H1 (cell line): ENCODE measurements at regions not wholly inside any gene's neighbourhood (a gene's known extent, or its start where the extent isn't known, plus 50 kb on each side); places are given as distances from the start of the nearest gene placed in this dataset.

Experiments used
- ATF2 ChIP-seq: IDR thresholded peaks from 2 replicates; pipeline ENCODE4 v1.6.1; 2012; ENCODE audit warnings: low read length, inconsistent platforms
- CHD2 ChIP-seq: IDR thresholded peaks from 2 replicates; pipeline ENCODE4 v1.6.1; 2012; ENCODE audit warnings: low read length, improper control_type of control experiment
- EP300 ChIP-seq, 2 experiments: IDR thresholded peaks; 1 replicate in 1 of 2; 2 replicates in 1 of 2; pipeline ENCODE4 v1.6.1; 2011 to 2012; ENCODE audit warnings: low read depth in 2 of 2, low read length in 2 of 2, mild to moderate bottlenecking in 2 of 2, borderline replicate concordance in 1 of 2, inconsistent platforms in 1 of 2, moderate library complexity in 1 of 2
- POLR2A ChIP-seq, 2 experiments: IDR thresholded peaks; 1 replicate in 1 of 2; 2 replicates in 1 of 2; pipeline ENCODE4 v1.6.1; 2011; ENCODE audit warnings: low read depth in 2 of 2, low read length in 2 of 2, mild to moderate bottlenecking in 2 of 2; ENCODE audit errors: control extremely low read depth in 1 of 2
- RXRA ChIP-seq: IDR thresholded peaks from 2 replicates; pipeline ENCODE4 v1.6.1; 2011; ENCODE audit warnings: low read depth, mild to moderate bottlenecking, low read length, moderate library complexity; ENCODE audit not compliant: insufficient read depth
- SIRT6 ChIP-seq: IDR thresholded peaks from one replicate; pipeline ENCODE4 v1.7.1; 2012; ENCODE audit warnings: low read length, inconsistent platforms
- SIX5 ChIP-seq: IDR thresholded peaks from 2 replicates; pipeline ENCODE4 v1.6.1; 2011; ENCODE audit warnings: mild to moderate bottlenecking, low read depth, low read length
- TBP ChIP-seq: IDR thresholded peaks from 2 replicates; pipeline ENCODE4 v1.6.1; 2011; ENCODE audit warnings: low read depth, low read length, improper control_type of control experiment
- TF ChIP-seq, protein P1 (sequence below): IDR thresholded peaks from 2 replicates; pipeline ENCODE4 v1.6.1; 2012; ENCODE audit warnings: inconsistent platforms
- TF ChIP-seq, protein P2 (sequence below), 3 experiments: IDR thresholded peaks; 1 replicate in 2 of 3; 2 replicates in 1 of 3; pipeline versions ENCODE4 v1.5.1 to v1.6.1; 2011; ENCODE audit warnings: low read length in 3 of 3, mild to moderate bottlenecking in 3 of 3, inconsistent platforms in 2 of 3, low read depth in 1 of 3, moderate library complexity in 1 of 3; ENCODE audit not compliant: insufficient read depth in 1 of 3; ENCODE audit errors: control extremely low read depth in 1 of 3

DNA sequence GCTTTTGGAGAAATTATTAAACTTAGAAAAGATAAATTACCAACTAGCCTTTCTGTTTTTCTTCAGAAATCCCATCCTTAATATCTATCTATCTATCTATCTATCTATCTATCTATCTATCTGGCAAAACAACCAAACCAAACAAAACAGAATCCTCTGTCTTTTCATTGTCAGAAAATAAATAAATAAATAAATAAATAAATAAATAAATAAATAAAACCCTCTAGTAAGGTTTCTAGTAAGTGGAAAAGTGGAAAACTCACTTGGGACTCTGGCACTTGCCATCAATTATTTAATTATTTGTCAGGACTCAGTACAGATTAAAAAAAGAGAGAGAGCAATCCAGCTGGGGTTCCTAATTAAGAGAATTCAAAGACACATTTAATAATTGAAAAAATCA is 556.2 kb upstream of the CHORDC1 start:
- TF ChIP-seq CHD2 (no peak), SIX5 (no peak), SIRT6 (no peak), ATF2 (no peak), RXRA (no peak), TBP (no peak), EP300 (IDR thresholded peaks at IDR 0.05; ENCODE audit: borderline replicate concordance in 1 of 2, low read depth in 2 of 2, low read length in 2 of 2) (no peak), POLR2A (IDR thresholded peaks at IDR 0.05; ENCODE audit: control extremely low read depth in 1 of 2, low read depth in 2 of 2, low read length in 2 of 2) (no peak)
- TF ChIP-seq, protein P1, sequence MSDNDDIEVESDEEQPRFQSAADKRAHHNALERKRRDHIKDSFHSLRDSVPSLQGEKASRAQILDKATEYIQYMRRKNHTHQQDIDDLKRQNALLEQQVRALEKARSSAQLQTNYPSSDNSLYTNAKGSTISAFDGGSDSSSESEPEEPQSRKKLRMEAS = no peak
- TF ChIP-seq, protein P2, sequence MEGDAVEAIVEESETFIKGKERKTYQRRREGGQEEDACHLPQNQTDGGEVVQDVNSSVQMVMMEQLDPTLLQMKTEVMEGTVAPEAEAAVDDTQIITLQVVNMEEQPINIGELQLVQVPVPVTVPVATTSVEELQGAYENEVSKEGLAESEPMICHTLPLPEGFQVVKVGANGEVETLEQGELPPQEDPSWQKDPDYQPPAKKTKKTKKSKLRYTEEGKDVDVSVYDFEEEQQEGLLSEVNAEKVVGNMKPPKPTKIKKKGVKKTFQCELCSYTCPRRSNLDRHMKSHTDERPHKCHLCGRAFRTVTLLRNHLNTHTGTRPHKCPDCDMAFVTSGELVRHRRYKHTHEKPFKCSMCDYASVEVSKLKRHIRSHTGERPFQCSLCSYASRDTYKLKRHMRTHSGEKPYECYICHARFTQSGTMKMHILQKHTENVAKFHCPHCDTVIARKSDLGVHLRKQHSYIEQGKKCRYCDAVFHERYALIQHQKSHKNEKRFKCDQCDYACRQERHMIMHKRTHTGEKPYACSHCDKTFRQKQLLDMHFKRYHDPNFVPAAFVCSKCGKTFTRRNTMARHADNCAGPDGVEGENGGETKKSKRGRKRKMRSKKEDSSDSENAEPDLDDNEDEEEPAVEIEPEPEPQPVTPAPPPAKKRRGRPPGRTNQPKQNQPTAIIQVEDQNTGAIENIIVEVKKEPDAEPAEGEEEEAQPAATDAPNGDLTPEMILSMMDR (IDR thresholded peaks at IDR 0.05; ENCODE audit: control extremely low read depth in 1 of 3, insufficient read depth in 1 of 3, low read depth in 1 of 3, low read length in 3 of 3) = no peak
